ENCODE measurements at regions not wholly inside any gene's neighbourhood (a gene's known extent, or its start where the extent isn't known, plus 50 kb on each side); places are given as distances from the start of the nearest gene placed in this dataset.
"Not testable (repeated sequence)": the region's sequence is repeated elsewhere in the genome, so short reads cannot be mapped to it uniquely, and the experiment has no call there.

- no peak for DNase-seq
Observed at GRCh38 chr5:112576298-112576925, 157.3 kb upstream of the EPB41L4A start.

GRCh38 chr5:112579599-112580170, 158.0 kb upstream of the APC start:
- DNase-seq, result no peak

- DNase-seq, result no peak
Observed at GRCh38 chr5:112581811-112582320, 155.8 kb upstream of the APC start.

GRCh38 chr5:112583166-112583565, 154.5 kb upstream of the APC start:
- DNase-seq, result no peak

GRCh38 chr5:112584781-112585180, 152.9 kb upstream of the APC start:
- no peak for DNase-seq

GRCh38 chr5:112586596-112587062, 151.1 kb upstream of the APC start:
- DNase-seq, result peak; percentile 74

GRCh38 chr5:112590858-112591257, 146.8 kb upstream of the APC start:
- not testable (repeated sequence) for DNase-seq

GRCh38 chr5:112594095-112594850, 143.4 kb upstream of the APC start:
- DNase-seq, result no peak

- no peak for DNase-seq
Observed at GRCh38 chr5:112594941-112595340, 142.7 kb upstream of the APC start.

- no peak for DNase-seq
Observed at GRCh38 chr5:112597831-112598230, 139.9 kb upstream of the APC start.

- DNase-seq, result not testable (repeated sequence)
Observed at GRCh38 chr5:112600510-112600909, 137.2 kb upstream of the APC start.

- peak; percentile 78 for DNase-seq
Observed at GRCh38 chr5:112604732-112605630, 132.7 kb upstream of the APC start.

- DNase-seq, result no peak
Observed at GRCh38 chr5:112608975-112609374, 128.7 kb upstream of the APC start.

- DNase-seq, result no peak
Observed at GRCh38 chr5:112612663-112613062, 125.0 kb upstream of the APC start.

- DNase-seq, result no peak
Observed at GRCh38 chr5:112614285-112614684, 123.4 kb upstream of the APC start.

GRCh38 chr5:112614986-112615385, 122.7 kb upstream of the APC start:
- DNase-seq, result no peak

- no peak for DNase-seq
Observed at GRCh38 chr5:112616812-112617547, 120.7 kb upstream of the APC start.

- no peak for DNase-seq
Observed at GRCh38 chr5:112625246-112625645, 112.4 kb upstream of the APC start.

- no peak for DNase-seq
Observed at GRCh38 chr5:112625689-112626438, 111.8 kb upstream of the APC start.

- no peak for DNase-seq
Observed at GRCh38 chr5:112626715-112627114, 111.0 kb upstream of the APC start.

Measured in hematopoietic multipotent progenitor cell treated with erythropoietin and hydrocortisone succinate and interleukin-3 and kit ligand, for 8 days (in vitro differentiated cells).